Gastroesophageal sphincter (tissue), 4 donors: ENCODE measurements at regions not wholly inside any gene's neighbourhood (a gene's known extent, or its start where the extent isn't known, plus 50 kb on each side); places are given as distances from the start of the nearest gene placed in this dataset.

ENCODE experiments used
- ATAC-seq: fragments of 150-250 bp; one replicate; pipeline ENCODE4 v1.9.1; 2016; ENCODE audit warnings: mild to moderate bottlenecking, moderate library complexity
- H3K27ac ChIP-seq, 4 donors: fragments of 200-600 bp; sonication (generic) in 3 of 4; 1 replicate in 3 of 4; 2 replicates in 1 of 4; pipeline ENCODE4 v1.5.1; 2016 to 2019
- H3K27me3 ChIP-seq: fragments of 200-600 bp; sonication (generic); one replicate; pipeline ENCODE4 v1.5.1; 2019
- H3K36me3 ChIP-seq, 2 donors: fragments of 200-600 bp; sonication (generic); one replicate each; pipeline ENCODE4 v1.5.1; 2019; ENCODE audit warnings: control low read depth in 1 of 2
- H3K4me1 ChIP-seq, 3 donors: fragments of 200-600 bp; sonication (generic); 1 replicate in 2 of 3; 2 replicates in 1 of 3; pipeline ENCODE4 v1.5.1; 2016 to 2019; ENCODE audit warnings: control low read depth in 2 of 3
- H3K4me3 ChIP-seq, 2 donors: fragments of 200-600 bp; sonication (generic); one replicate each; pipeline ENCODE4 v1.5.1; 2019; ENCODE audit warnings: mild to moderate bottlenecking in 1 of 2, moderate library complexity in 1 of 2
- H3K9me3 ChIP-seq, 3 donors: fragments of 200-600 bp; sonication (generic); one replicate each; pipeline ENCODE4 v1.5.1; 2017 to 2019; ENCODE audit warnings: control low read depth in 2 of 3
- EP300 ChIP-seq: sonication (generic); formaldehyde crosslinking; IDR thresholded peaks from one replicate; pipeline ENCODE4 v1.6.1; 2017; ENCODE audit warnings: antibody characterized with exemption, mild to moderate bottlenecking
- POLR2A ChIP-seq, 2 donors: fragments of 450-650 bp; IDR thresholded peaks; one replicate each; pipeline ENCODE4 v1.6.1; 2017; ENCODE audit warnings: antibody characterized with exemption in 2 of 2, mild to moderate bottlenecking in 2 of 2, moderate library complexity in 1 of 2
- POLR2AphosphoS5 ChIP-seq: sonication (generic); formaldehyde crosslinking; IDR thresholded peaks from one replicate; pipeline ENCODE4 v1.6.1; 2017; ENCODE audit warnings: antibody characterized with exemption
- WGBS, 2 donors: methylation state at CpG; one replicate each; pipeline ENCODE4 v1.1.5; 2018; ENCODE audit warnings: low coverage in 1 of 2; 5-methylcytosine and 5-hydroxymethylcytosine counted together
- TF ChIP-seq, protein P1 (sequence below), 4 experiments: fragments of 200-600 bp in 2 of 4; fragments of 450-650 bp in 2 of 4; sonication (generic) in 1 of 4; IDR thresholded peaks; one replicate each; pipeline ENCODE4 v1.5.1; 2017 to 2019; ENCODE audit warnings: antibody characterized with exemption in 4 of 4, mild to moderate bottlenecking in 2 of 4, moderate library complexity in 2 of 4

DNA sequence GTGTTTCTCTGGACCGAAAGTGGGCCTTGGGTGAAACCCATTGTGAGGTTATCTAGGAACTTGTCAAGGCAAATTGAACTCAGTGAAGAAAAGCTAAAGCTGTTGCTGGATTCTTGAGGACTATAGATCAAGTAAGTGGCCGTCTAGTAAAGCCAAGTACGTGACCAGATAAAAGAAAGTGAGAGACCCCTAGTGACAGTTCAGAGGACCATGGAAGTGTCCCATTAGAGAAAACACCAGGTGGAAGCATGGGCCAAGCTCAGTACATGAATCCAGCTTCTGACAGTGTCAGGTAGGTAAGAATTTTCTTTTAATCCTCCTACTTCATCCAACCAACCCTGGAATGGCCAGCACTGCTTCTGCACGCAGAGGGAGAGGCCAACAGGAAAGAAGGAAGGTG is 349.3 kb upstream of the RGMA start:
- 47 to 76% methylated on average over 4 of the region's 4 CpGs for WGBS, 2 donors
- H3K27me3 ChIP-seq = no peaks in the 10 kb centered on the region
- ATAC-seq = no peak

DNA sequence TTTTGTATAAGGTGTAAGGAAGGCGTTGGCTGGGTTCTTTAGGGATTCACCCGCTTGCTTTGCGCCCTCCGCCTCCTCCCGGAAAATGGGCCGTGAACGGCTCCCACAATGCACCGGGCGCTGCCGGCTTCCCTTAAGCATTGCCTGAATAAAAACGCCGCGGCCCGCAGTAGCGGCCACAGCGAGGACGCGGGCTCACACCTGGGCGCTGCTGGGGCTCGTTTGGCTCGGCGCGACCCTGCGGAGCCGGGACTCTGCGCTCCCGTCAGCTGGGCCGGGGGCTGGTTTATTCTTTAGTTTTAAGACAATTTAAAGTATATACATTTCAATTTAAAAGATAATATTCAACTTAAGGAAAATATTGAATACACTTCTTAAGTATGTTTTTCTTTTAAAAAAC is 343.5 kb upstream of the RGMA start:
- Histone ChIP-seq H3K4me3 (no peak overlapping the region), H3K27me3 (no peaks in the 10 kb centered on the region), H3K36me3 (no peaks in the 10 kb centered on the region), H3K4me1 (no peaks in the 10 kb centered on the region), H3K27ac (no peak overlapping the region), H3K9me3 (peaks cover 0 to 4% (median 0%) of the 10 kb centered on the region in 3 donors)
- TF ChIP-seq, protein P1, sequence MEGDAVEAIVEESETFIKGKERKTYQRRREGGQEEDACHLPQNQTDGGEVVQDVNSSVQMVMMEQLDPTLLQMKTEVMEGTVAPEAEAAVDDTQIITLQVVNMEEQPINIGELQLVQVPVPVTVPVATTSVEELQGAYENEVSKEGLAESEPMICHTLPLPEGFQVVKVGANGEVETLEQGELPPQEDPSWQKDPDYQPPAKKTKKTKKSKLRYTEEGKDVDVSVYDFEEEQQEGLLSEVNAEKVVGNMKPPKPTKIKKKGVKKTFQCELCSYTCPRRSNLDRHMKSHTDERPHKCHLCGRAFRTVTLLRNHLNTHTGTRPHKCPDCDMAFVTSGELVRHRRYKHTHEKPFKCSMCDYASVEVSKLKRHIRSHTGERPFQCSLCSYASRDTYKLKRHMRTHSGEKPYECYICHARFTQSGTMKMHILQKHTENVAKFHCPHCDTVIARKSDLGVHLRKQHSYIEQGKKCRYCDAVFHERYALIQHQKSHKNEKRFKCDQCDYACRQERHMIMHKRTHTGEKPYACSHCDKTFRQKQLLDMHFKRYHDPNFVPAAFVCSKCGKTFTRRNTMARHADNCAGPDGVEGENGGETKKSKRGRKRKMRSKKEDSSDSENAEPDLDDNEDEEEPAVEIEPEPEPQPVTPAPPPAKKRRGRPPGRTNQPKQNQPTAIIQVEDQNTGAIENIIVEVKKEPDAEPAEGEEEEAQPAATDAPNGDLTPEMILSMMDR (IDR thresholded peaks at IDR 0.05) = no peak
- TF ChIP-seq POLR2A (IDR thresholded peaks at IDR 0.05) (no peak), EP300 (no peak), POLR2AphosphoS5 (no peak)
- no peak for ATAC-seq
- 98 to 100% methylated on average over 4 to 7 of the region's 28 CpGs for WGBS, 2 donors

More for the DNA sequence above, 349.3 kb upstream of the RGMA start:
- Histone ChIP-seq H3K9me3 (no peaks in the 10 kb centered on the region), H3K36me3 (no peaks in the 10 kb centered on the region), H3K27ac (no peak overlapping the region), H3K4me3 (no peak overlapping the region), H3K4me1 (no peaks in the 10 kb centered on the region)
- TF ChIP-seq POLR2A (IDR thresholded peaks at IDR 0.05) (no peak), EP300 (no peak), POLR2AphosphoS5 (no peak)
- TF ChIP-seq, protein P1 (IDR thresholded peaks at IDR 0.05) = no peak

DNA sequence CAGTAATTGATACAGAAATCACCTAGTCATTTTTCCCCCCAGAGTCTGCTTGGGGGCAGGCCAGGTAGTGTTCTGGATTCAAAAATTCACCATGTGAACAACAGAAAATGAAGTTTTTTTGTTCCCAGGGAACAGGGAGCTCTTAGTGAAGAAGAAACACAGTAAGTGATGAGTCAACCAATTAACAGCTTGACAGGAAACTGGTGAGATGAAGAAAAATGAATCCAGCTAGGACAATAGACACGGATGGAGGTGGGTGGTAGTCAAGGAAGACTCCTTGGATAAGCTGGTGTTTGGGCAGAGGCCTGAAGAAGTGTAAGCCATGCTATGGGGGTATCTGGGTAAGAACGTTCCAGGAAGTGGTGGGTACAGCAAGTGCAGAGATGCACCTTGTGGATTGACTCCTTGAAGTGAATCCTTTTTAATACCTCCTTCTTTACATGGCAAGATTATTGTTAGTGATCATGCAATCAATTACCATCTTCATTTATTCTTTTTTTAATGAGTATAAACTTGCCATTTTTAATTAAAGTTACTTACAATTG is 339.9 kb upstream of the RGMA start:
- no peaks in the 10 kb centered on the region for H3K36me3 ChIP-seq
- peaks cover 0 to 4% (median 0%) of the 10 kb centered on the region in 3 donors for H3K9me3 ChIP-seq
- no peak overlapping the region for H3K27ac ChIP-seq
- H3K27me3 ChIP-seq = no peaks in the 10 kb centered on the region
- WGBS, 2 donors = 51 to 80% methylated on average over 2 of the region's 2 CpGs
- no peak overlapping the region for H3K4me3 ChIP-seq
- no peaks in the 10 kb centered on the region for H3K4me1 ChIP-seq
- no peak for ATAC-seq
- TF ChIP-seq POLR2A (IDR thresholded peaks at IDR 0.05) (no peak), EP300 (no peak), POLR2AphosphoS5 (no peak)
- TF ChIP-seq, protein P1 (IDR thresholded peaks at IDR 0.05) = no peak

DNA sequence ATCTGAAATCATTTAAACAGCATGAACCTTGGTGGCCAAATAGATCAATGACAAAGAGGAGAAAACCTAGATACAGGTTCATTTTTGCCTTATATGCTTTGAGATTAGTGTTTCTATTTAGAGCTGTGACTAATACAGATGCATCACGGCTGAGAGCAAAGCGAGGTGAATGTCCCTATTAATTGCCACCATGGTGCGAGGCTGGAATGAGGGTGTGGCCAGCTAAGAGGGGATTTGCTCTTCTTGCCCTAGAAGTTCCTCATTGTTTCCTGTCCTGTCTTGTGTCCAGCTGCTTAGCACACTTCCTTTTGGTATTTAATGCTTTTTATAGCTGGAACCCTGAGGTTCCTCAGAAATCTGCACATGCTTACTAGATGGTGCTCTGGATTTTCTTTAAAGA is 339.1 kb upstream of the RGMA start:
- no peak overlapping the region for H3K4me3 ChIP-seq
- ATAC-seq = no peak
- H3K9me3 ChIP-seq = peaks cover 0 to 4% (median 0%) of the 10 kb centered on the region in 3 donors
- TF ChIP-seq EP300 = no peak
- TF ChIP-seq, protein P1 (IDR thresholded peaks at IDR 0.05) = no peak
- TF ChIP-seq POLR2AphosphoS5 = no peak
- no peak for TF ChIP-seq POLR2A (IDR thresholded peaks at IDR 0.05)
- H3K36me3 ChIP-seq = no peaks in the 10 kb centered on the region
- 29 to 45% methylated on average over 3 of the region's 3 CpGs for WGBS, 2 donors
- no peaks in the 10 kb centered on the region for H3K4me1 ChIP-seq
- no peaks in the 10 kb centered on the region for H3K27me3 ChIP-seq
- H3K27ac ChIP-seq = no peak overlapping the region

DNA sequence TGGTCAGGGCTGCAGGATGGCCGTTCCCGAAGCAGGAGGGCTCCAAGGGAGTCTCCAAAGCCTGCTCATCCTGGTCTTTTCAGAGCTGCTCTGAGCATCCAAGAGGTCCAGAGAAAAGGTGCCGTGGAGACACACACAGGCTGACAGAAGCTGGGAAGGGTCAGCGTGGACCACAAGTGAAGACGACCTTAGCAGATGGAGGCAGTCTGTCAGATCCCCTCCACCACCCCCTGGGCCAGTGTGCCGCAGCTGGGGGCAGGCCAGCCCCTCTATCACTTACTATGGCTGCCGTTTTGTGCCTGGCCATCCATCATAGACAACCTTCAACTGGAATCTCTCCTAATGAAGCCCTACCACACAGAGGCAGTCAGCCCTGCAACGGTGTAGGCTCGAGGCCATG is 335.1 kb upstream of the RGMA start:
- ATAC-seq = no peak
- H3K4me3 ChIP-seq = no peak overlapping the region
- no peak overlapping the region for H3K27ac ChIP-seq
- H3K36me3 ChIP-seq = no peaks in the 10 kb centered on the region
- H3K4me1 ChIP-seq = no peaks in the 10 kb centered on the region
- no peaks in the 10 kb centered on the region for H3K9me3 ChIP-seq
- WGBS, 2 donors = 80 to 87% methylated on average over 3 of the region's 9 CpGs
- no peaks in the 10 kb centered on the region for H3K27me3 ChIP-seq
- TF ChIP-seq POLR2AphosphoS5 (no peak), POLR2A (IDR thresholded peaks at IDR 0.05) (no peak), EP300 (no peak)
- TF ChIP-seq, protein P1 (IDR thresholded peaks at IDR 0.05) = no peak
